ENCODE measurements at regions not wholly inside any gene's neighbourhood (a gene's known extent, or its start where the extent isn't known, plus 50 kb on each side); places are given as distances from the start of the nearest gene placed in this dataset.

DNA sequence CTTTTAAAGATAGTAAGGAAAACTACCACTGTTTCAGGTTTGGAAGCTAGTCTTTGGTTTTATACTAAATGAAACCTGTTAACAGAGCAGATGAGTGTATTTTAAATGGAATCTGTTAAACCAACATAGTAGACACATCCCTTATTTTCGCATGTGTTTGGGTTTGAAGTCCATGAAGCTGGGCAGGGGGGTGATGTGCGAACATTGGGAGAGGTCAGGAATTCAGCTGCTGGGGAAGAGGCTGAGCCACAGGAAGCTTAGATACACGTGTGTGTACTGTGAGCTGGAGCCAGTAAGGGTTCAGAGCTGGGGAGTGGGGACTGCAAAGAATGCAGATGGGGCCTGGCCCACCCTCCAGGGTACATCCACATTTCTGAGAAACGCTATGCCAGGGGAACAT lies 176.9 kb downstream of the VAPA start:
- TF ChIP-seq, protein P1, sequence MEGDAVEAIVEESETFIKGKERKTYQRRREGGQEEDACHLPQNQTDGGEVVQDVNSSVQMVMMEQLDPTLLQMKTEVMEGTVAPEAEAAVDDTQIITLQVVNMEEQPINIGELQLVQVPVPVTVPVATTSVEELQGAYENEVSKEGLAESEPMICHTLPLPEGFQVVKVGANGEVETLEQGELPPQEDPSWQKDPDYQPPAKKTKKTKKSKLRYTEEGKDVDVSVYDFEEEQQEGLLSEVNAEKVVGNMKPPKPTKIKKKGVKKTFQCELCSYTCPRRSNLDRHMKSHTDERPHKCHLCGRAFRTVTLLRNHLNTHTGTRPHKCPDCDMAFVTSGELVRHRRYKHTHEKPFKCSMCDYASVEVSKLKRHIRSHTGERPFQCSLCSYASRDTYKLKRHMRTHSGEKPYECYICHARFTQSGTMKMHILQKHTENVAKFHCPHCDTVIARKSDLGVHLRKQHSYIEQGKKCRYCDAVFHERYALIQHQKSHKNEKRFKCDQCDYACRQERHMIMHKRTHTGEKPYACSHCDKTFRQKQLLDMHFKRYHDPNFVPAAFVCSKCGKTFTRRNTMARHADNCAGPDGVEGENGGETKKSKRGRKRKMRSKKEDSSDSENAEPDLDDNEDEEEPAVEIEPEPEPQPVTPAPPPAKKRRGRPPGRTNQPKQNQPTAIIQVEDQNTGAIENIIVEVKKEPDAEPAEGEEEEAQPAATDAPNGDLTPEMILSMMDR (IDR thresholded peaks at IDR 0.05; ENCODE audit: insufficient read depth, low read length), result no peak
- TF ChIP-seq GABPA (IDR thresholded peaks at IDR 0.05; ENCODE audit: low read depth), result no peak
- TF ChIP-seq SPI1 (IDR thresholded peaks at IDR 0.05; ENCODE audit: borderline replicate concordance, low read depth), result no peak

Measured in HL-60 (cell line).